Brain microvascular endothelial cell (primary cell): ENCODE measurements at regions not wholly inside any gene's neighbourhood (a gene's known extent, or its start where the extent isn't known, plus 50 kb on each side); places are given as distances from the start of the nearest gene placed in this dataset.

Source experiments
- DNase-seq: peaks from one replicate; pipeline ENCODE4 v3.0.0-alpha.2; 2020
- H3K27ac ChIP-seq: fragments of 250-450 bp; sonication (Bioruptor Pico); 2 replicates; pipeline ENCODE4 v1.5.1; 2020; ENCODE audit warnings: mild to moderate bottlenecking, moderate library complexity
- H3K27me3 ChIP-seq: fragments of 250-450 bp; sonication (Bioruptor Pico); replicated peaks from 2 replicates; pipeline ENCODE4 v1.5.1; 2020; ENCODE audit warnings: mild to moderate bottlenecking
- H3K36me3 ChIP-seq: fragments of 250-450 bp; sonication (Bioruptor Pico); replicated peaks from 2 replicates; pipeline ENCODE4 v1.5.1; 2020; ENCODE audit warnings: mild to moderate bottlenecking
- H3K4me3 ChIP-seq: 2 replicates; pipeline ENCODE4 v1.5.1; 2011; ENCODE audit warnings: low read depth, mild to moderate bottlenecking, control low read depth, low read length, moderate library complexity
- CTCF ChIP-seq: IDR thresholded peaks from 2 replicates; pipeline ENCODE4 v1.5.1; 2011; ENCODE audit warnings: low read depth, mild to moderate bottlenecking, moderate library complexity, low read length, control low read depth, inconsistent platforms; ENCODE audit errors: missing control alignments
- in situ Hi-C: cut with HindIII; loops from 2 replicates; pipeline ENCODE4 v1.10.0; 2017; ENCODE audit warnings: low sequenced_read_pairs, low pct_ligation_motif_present

- no peak for DNase-seq
- in situ Hi-C loops, result no loop called here
- Histone ChIP-seq H3K4me3 (no peak overlapping the region), H3K27ac (no peak overlapping the region), H3K27me3 (no peaks in the 10 kb centered on the region), H3K36me3 (no peaks in the 10 kb centered on the region)
- TF ChIP-seq CTCF, result no peak
Measured at GRCh38 chrX:117653396-117653795, 463.2 kb downstream of the KLHL13 start.

GRCh38 chrX:117645639-117646038, 471.0 kb downstream of the KLHL13 start:
- no peak for DNase-seq
- Histone ChIP-seq H3K27ac (no peak overlapping the region), H3K4me3 (no peak overlapping the region), H3K27me3 (no peaks in the 10 kb centered on the region), H3K36me3 (no peaks in the 10 kb centered on the region)
- no peak for TF ChIP-seq CTCF
- in situ Hi-C loops, result no loop called here

GRCh38 chrX:117641913-117642656, 474.5 kb downstream of the KLHL13 start:
- Histone ChIP-seq H3K27me3 (no peaks in the 10 kb centered on the region), H3K27ac (no peak overlapping the region), H3K4me3 (no peak overlapping the region), H3K36me3 (no peaks in the 10 kb centered on the region)
- no peak for TF ChIP-seq CTCF
- DNase-seq, result no peak
- in situ Hi-C loops, result no loop called here

GRCh38 chrX:117636826-117637225, 479.8 kb downstream of the KLHL13 start:
- H3K27ac ChIP-seq, result no peak overlapping the region
- in situ Hi-C loops, result no loop called here
- no peak for DNase-seq
- no peaks in the 10 kb centered on the region for H3K36me3 ChIP-seq
- no peaks in the 10 kb centered on the region for H3K27me3 ChIP-seq
- TF ChIP-seq CTCF, result no peak
- H3K4me3 ChIP-seq, result no peak overlapping the region

- no peak for TF ChIP-seq CTCF
- DNase-seq, result no peak
- H3K4me3 ChIP-seq, result no peak overlapping the region
- no peak overlapping the region for H3K27ac ChIP-seq
- H3K36me3 ChIP-seq, result no peaks in the 10 kb centered on the region
- no peaks in the 10 kb centered on the region for H3K27me3 ChIP-seq
- in situ Hi-C loops, result no loop called here
Measured at GRCh38 chrX:117633277-117633676, 483.3 kb downstream of the KLHL13 start.

GRCh38 chrX:117628381-117628780, 488.2 kb downstream of the KLHL13 start:
- Histone ChIP-seq H3K27ac (no peak overlapping the region), H3K27me3 (no peaks in the 10 kb centered on the region), H3K36me3 (no peaks in the 10 kb centered on the region), H3K4me3 (no peak overlapping the region)
- no peak for TF ChIP-seq CTCF
- no peak for DNase-seq
- in situ Hi-C loops, result no loop called here
